HG03095 (cell line): ENCODE measurements at regions not wholly inside any gene's neighbourhood (a gene's known extent, or its start where the extent isn't known, plus 50 kb on each side); places are given as distances from the start of the nearest gene placed in this dataset.

Experiments
- ATAC-seq: cut with Tn5 transposase; IDR thresholded peaks from one replicate; pipeline ENCODE4 v1.9.1; 2021; ENCODE audit warnings: moderate library complexity; ENCODE audit not compliant: unreplicated experiment

DNA sequence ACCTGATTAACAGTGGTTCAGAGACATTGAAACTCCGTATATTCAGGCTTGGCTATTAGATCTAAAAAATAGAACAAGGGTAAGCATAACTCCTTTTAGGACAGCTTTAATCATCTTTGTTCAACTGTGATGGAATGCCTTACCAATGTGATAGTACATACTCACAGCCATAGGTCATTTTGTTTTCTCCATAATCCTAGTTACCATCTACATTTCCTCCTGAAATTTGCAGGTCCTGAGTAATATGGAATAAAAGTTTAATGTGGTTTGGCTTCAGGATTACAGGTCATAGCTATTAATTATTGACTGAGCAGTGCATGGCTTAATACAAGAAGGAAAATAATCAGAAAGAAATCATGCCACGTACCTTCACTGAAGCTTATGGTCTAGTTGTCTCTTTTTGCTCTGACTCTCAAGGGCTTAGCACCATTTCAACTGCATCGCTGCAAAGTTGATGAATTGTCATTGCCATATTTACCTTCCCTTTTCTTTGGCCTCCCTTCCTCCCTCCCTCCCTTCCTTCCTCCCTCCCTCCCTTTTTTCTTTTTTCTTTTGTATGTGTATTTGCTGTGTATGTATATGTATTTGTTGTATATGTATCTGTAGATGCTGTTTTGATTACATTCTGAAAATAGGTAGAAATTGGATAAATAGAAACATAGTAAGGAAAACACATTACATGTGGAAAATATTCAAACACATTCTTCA lies 250.9 kb upstream of the ZNF608 start:
- ATAC-seq: no peak

DNA sequence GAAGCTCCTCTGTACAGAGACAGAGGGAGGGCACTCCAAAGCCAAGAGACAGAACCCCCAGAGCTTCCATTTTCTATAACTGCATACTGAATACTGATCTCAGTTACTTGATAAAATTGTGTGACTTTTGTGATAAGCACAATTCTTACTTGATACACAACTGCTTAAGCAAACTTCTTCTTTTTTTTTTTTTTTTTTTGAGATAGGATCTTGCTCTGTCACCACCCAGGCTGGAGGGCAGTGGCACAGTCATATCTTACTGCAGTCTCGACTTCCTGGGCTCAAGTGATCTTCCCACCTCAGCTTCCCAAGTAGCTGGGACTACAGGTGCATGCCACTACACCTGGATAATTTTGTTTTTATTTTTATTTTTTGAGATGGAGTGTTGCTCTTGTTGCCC lies 252.1 kb upstream of the ZNF608 start:
- no peak for ATAC-seq

DNA sequence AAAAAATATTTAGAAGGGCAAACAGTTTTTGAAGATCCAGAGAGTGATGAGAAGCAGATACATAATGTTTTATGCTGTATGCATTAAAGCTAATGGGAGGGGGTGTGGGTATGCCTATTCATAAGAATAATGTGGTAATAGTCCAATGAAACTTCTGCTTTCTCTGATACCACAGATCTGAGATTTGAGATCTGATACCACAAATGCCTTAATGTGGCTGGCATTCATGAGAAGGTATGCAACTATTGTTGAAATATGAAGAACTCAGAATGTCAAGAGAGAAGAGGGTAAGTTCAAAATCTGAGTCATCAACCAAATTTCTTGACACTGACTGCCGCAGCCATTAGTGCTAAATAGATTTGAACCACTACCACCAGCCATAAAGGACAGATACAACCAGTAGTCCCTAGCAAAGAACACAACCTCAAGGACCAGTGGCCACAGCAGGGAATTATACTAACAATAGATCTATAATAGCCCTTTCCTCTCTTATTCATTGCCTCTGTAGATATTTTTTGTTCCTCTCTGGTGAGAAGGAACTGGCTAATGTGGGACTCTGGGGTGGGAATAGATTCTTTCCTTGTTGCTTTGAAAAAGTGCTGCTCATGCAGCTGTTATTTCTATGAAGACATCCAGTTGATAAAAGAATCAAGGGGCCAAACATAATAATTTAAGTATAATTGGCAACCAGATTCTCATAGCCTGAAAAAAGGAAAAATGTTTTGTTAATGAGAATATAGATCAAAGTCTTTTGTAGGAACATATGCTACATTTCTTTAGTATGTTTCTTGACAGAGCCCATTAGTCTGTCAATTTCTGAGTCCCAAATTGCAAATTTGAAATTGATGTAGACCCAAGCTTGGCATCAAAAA lies 256.5 kb upstream of the ZNF608 start:
- no peak for ATAC-seq

DNA sequence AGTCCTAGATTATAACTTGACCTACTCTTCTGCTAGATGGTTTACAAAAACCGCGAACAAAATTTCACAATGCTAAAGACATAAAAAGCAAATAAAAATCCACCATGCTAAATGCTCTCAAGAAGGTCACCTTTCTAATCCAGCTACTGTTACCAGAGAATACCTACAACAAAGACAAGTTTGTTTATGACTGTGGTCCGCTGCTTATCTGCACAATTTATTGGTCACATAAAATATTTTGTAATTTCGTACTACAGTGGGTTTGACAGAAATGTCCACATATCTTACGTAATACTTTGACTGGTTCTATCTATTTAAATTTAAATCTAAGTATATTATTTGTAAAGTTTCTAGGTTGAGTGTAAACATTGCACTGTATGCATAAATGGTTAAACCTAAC lies 257.6 kb upstream of the ZNF608 start:
- ATAC-seq: no peak

DNA sequence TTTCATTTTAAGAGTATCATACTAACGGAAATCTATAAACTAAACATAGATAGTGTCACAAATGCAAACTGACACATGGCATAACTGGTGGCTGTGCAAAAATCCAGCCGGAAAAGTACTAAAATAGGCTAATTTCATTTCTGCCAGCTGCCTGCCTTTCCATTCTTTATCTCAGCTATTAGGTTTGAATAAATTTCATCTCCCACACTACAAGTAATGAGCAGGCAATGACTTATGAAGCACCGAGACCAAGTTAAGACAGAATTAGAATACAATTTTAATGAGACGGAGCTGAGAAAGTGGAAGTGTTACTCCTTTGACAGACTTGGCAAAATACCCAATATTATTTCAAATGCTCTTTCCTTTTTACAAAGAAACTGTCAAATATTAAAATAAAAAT lies 258.8 kb upstream of the ZNF608 start:
- ATAC-seq: peak; percentile 48

DNA sequence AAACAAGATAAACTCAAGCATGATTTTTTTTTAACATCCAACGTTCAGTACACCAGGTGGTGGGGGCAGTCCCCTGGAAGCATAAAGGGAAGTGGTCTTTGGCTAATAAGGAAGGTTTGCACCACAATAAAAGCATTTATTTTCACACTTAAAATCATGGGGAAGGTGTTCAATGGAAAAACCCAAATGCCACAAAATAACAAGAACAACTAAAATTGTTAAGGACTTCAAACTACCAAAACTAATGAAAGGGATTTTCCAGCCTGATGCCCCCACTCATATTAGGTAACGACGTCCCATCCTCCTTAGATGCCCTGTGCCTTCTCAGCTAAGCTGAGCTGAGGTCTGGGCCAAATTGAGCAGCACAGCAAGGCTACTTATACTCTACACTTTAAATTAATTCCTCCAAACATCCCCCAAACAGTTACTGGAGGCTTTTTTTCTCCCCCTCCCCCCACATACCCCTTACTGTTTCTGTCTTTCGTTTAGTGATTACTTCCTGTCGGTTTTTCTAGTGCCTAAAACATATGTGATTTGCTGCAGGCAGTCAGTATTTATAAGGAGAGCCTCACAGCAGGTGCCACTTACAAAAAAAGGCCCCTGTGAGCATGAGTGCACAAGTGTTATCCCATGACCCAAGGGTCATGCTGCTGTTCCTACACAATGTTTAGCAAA lies 259.7 kb upstream of the ZNF608 start:
- ATAC-seq: peak; percentile 64

DNA sequence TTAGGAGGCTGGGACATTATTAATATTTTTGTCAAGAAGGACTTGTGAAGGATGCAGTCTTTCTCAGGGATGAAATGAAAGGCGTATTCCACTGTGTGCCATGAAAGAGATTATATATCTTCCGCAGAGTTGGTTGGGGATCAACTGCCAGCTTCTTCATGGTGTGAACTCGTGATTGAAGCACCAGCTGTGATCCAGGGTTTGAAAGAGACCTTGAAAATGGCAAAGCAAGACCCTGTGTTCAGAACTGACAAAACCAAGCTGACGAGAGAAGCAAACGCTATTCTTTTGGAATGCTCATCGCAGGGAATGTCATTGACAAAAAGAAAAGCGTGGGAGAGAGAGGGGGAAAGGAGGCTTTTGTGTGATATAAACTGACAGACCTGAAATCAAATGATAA lies 263.9 kb upstream of the ZNF608 start:
- ATAC-seq: no peak

DNA sequence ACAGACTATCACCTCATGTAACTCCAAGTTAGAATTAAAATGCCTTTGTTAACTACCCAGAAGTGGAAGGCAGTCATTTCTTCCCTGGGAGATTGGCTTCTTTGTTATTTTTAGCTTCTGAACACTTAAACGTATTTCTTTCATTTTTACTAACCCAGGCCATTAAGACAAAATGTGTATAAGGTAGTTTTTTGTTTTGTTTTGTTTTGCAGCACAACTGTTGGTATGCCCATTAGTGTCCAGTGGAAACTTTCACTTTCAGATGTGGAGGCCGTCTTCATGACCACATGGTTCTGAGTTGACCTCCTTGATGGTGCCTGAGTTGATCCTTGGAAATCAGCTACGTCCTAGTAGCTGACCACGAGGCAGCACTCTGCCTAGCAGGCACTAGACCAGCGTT lies 264.6 kb upstream of the ZNF608 start:
- no peak for ATAC-seq

DNA sequence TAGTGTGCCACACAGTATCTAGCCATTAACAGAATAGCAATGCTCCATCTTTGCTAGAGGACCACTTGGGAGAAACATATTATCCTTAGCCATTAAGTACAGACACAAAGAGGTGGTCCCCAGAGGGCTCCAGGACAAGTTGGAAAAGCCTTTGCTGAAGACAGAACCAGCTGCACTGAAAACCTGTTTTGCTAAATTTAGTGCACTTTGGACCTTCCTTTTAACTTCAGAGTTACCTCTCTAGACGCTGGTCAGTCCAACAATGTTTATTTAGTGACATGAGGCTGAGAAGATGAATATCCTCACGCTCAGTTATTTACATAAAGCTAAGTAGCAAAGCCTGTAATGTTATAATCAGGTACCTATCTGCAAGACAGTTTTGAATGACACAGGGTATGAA lies 265.0 kb upstream of the ZNF608 start:
- ATAC-seq: no peak

DNA sequence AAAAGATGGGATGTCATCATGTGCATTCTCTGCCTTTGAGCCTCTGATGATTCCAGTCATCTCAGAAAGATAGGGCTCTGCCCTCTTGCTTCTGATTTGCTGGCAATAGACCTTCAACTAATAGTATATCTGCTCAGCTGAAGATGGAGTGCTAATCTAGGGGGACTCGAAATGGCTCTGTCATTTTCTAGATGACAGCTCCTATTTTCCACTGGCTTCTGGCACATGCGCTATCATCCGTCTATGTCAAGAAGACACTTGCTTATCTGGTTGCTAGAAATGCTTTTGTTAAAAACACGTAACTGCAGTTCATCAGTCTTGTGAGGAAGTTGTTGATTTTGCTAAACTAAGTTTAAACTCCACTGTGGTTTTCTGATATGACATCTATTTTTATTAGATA lies 265.5 kb upstream of the ZNF608 start:
- ATAC-seq: no peak

DNA sequence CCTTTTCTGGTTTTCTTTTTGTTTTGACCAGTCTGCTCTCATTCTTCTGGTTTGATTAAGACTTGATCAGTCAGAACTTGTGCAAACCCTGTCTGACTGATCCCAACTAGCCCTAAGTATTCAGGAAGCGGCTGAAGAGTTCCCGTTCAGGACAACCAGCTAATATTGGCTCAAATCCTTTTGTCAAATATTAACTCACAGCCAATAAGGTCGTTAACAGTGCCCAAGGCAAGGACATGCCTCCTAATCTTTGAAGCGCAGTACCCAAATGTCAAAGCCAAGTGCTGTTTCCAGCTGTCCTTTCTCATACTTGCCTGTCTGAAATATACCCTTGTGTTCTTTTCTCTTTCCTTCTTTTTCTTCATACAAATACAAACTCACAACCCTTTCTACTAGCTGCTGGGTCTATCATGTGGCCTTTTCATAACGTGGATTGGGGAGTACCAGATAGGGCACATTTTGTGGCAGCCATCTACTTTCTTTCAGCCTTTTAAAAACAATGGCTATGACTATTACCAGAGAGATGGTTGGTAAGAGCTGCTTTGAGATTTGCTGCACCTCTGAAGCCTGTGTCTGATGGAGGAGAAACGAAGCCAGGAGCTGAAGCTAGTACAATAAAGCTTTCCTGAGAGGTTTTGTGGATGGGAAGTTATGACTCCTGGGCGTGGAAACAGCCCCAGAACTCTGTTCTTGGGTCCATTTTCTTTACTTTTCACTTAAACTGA lies 266.4 kb upstream of the ZNF608 start:
- no peak for ATAC-seq

DNA sequence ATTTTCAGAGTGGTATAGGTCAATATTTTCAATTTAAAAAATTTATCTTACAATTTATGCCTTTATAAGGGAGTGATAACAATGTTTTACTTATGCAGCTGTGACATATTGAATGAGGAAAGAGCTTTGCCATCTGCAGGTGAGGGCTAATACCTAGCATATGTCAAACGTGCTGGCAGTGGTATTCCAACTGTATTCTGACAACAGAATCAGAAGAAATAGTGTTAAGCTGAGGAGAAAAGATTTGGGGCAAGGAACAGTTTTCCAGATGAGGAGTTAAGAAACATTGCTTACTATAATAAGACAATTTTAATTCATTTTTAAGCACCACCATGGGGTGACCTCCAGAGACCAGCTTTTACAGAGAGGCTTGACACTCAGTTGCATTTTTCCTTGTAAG lies 267.8 kb upstream of the ZNF608 start:
- ATAC-seq: no peak

DNA sequence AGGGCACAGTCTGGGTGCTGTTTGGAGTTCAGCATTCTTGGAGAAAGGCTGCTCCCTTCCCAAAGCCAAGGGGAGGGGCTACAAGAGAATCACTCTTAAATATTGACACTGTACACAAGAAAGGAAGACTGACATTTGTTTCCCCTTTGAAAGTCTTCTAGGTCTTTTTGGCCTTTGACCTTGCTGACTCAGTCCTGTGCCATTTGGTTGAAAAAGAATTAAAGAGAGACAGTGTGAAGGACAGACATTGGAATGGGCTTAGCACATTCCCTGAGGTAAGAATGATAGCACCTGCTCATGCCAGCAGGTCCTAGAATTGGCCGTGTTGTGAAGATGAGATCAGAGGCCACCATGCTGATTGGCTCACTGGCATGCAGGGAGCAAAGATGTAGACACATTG lies 271.4 kb upstream of the ZNF608 start:
- ATAC-seq: no peak

DNA sequence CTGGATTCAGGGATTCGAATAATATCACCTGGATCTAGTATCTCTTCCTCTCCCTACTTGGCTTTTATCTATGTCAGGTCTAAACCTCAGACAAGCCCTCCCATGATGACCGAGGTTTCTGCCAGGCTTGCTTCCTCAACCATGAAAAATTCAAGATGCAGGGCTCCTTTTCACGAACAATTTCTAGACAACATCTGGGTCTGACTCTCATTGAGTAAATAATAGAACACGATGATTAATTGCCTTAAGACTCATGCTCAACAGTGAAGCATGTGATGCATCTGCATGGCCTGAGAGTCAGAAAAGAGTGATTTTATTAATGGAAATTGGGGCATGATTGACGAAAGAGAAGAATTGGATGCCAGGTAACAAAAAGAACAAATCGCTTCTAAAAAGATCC lies 277.2 kb upstream of the ZNF608 start:
- no peak for ATAC-seq

DNA sequence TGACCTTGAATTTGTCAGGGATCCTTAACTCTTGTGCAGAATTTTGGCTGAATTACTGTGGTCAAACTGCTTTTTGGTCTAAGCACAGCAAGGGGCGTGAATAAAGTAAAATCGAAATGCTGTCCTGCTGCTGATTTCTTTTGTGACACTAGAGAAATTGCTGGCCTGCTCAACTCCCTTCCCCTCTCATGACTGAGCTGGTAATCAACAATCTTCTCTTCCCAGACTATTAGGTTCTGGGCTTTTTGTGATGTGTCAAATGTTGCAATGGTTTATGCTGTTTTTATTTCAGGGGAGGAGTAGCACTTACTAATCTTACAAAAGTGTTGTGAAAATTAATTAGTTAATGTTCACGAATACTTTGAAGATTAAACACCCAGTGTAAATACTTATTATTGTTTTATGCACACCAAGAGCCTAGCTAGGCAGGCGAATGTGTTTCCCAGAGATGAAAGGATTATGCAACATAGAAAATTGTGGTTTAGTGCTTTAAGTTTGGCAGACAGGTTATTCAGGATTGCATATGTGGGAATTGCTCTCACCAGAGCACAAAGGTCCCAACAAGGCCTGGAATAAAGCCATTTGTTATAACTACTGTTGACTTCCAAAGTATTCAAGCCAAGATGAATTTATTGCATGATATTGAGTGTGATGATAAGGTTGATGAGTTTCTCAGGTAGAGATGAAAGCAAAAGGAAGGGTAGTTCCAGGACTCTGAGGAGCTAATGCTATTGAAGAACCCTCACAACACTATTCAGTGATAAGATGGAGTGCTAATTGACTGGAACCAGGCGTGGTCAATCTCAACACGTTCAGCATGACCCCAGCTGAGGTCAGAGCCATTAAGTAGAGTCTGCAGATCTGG lies 280.7 kb upstream of the ZNF608 start:
- ATAC-seq: no peak

DNA sequence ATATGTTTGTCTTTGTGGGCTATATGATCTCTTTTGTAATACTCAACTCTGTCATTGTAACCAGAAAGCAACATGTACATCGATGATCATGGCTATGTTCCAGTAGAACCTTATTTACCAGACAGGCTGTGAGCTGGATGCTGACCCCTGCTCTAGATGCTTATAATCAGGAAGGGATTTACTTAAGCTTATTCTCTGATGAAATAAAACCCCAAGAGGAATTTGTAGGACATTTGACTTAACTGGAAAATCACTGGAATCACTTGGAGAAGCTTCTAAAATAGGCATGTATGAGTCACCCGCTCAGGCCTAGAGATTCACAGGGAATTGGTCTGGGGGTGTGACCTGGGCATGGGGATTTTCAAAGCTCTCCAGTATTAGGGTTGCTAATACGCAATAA lies 285.8 kb upstream of the ZNF608 start:
- ATAC-seq: no peak

DNA sequence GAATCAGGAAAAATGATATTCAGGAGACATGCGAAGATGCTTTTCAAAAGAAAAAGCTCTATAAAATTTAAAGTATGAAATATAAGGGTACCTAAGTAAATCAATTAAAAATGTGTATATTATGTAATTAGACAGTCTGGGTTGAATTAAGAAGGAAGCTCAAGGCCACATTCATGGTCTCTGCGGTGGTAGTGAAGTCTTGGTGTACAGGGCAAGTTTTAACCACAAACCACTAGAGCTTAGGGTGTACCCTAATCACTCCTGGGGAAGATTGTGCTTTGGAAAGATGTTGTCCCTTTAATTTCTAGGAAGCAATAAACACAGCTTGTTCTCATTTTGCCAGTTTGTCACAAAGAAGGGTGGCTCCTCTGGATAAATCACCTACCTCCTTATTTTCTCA lies 287.2 kb upstream of the ZNF608 start:
- ATAC-seq: no peak

DNA sequence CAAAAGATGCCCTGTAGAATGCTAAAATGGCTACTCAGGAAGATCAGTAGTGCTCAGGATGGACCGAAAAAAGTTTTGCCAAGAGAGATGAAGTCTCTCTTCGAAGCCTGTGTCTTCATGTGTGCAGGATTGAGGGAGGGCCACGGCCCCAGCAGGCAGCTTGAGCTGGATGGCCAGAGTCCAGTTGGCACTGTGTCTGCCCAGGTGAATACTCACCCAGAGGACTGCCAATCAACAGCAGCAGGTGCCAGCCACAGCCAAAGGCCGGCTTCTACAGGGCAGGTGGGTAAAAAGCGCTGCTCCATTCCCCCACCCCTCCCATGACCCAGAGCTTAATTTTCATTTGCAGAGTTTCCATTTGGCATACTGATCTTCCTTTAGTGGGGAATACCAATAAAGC lies 287.9 kb upstream of the ZNF608 start:
- ATAC-seq: no peak

DNA sequence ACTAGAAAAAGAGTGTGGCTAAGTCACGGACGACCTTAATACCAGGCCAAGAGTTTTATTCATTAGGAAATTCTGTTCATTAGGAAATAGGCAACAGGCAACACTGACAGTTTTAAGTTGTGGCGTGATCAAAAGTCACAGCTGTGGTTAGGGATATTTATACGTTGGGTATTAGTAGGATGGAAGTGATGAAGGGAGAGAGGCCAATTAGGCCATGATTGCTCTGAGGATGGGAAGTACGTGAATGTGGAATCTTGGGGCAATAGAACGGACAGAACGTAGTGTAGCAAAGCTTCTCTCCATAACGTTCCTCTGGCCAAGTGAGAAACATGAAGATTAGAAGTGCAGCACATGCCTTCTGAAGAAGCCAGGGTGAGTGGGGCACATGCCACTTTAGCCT lies 290.1 kb upstream of the ZNF608 start:
- no peak for ATAC-seq

DNA sequence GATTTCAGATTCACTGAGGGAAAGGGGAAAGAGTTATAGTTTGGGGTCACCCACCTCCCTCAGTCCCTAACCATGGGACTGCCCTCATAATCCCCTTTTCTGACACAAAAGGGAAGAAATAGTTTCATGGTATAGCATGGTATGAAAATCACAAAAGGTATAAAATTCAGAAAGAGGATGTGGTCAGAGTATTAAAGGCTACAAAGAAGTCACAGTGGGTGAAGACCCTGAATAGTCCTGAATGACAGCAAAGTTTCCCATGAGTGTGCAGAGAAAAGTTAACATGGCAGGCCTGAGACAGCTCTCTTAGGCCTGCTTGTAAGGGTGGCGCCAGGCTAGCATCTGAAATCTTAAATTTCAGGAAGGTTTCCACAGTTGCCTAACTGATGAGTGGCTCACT lies 290.6 kb upstream of the ZNF608 start:
- ATAC-seq: no peak
